OCI-LY7 (cell line): ENCODE measurements at regions not wholly inside any gene's neighbourhood (a gene's known extent, or its start where the extent isn't known, plus 50 kb on each side); places are given as distances from the start of the nearest gene placed in this dataset.

ENCODE experiments used
- BruUV-seq: library from RNA; stranded (reverse); fragments of 400-500 nt; replicated peaks from 2 replicates; lab custom pipeline; 2021; lab: Mats Ljungman, UMichigan
- CTCF ChIA-PET: fragments of 300-600 bp; sonication (Branson Sonifier 250); formaldehyde crosslinking; loops from one replicate; lab custom pipeline; 2022; ENCODE audit warnings: antibody characterized with exemption; ENCODE audit not compliant: unreplicated experiment; lab: Charles Lee
- POLR2A ChIA-PET: fragments of 300-600 bp; sonication (Branson Sonifier 250); formaldehyde crosslinking; loops from one replicate; lab custom pipeline; 2022; ENCODE audit warnings: antibody characterized with exemption; lab: Charles Lee
- DNase-seq: peaks from one replicate; pipeline ENCODE4 v3.0.0-alpha.2; 2015; ENCODE audit warnings: low spot score
- H2AFZ ChIP-seq: fragments of 200-600 bp; sonication (generic), shearing (Covaris generic); 2 replicates; pipeline ENCODE4 v1.6.1; 2014; ENCODE audit warnings: mild to moderate bottlenecking, antibody characterized with exemption, low read length, moderate library complexity
- H3K27ac ChIP-seq: fragments of 200-600 bp; sonication (generic); 2 replicates; pipeline ENCODE4 v1.5.1; 2014; ENCODE audit warnings: mixed run types, low read depth, mild to moderate bottlenecking, moderate library complexity, low read length, inconsistent platforms; ENCODE audit not compliant: poor library complexity, severe bottlenecking
- H3K36me3 ChIP-seq: fragments of 200-600 bp; sonication (generic); 2 replicates; pipeline ENCODE4 v1.6.1; 2014; ENCODE audit warnings: mild to moderate bottlenecking, antibody characterized with exemption, low read length, moderate library complexity, mixed read lengths; ENCODE audit not compliant: insufficient read depth
- H3K4me1 ChIP-seq: fragments of 200-600 bp; sonication (generic); 2 replicates; pipeline ENCODE4 v1.5.1; 2014; ENCODE audit warnings: mild to moderate bottlenecking, low read length; ENCODE audit not compliant: insufficient read depth, poor library complexity, severe bottlenecking
- H3K4me2 ChIP-seq: fragments of 200-600 bp; sonication (generic); 2 replicates; pipeline ENCODE4 v1.6.1; 2014; ENCODE audit warnings: mild to moderate bottlenecking, low read length
- H3K4me3 ChIP-seq: fragments of 200-600 bp; sonication (generic); 2 replicates; pipeline ENCODE4 v1.5.1; 2014; ENCODE audit warnings: mild to moderate bottlenecking, low read depth, low read length; ENCODE audit not compliant: poor library complexity, severe bottlenecking
- H3K79me2 ChIP-seq: fragments of 200-600 bp; sonication (generic); 2 replicates; pipeline ENCODE4 v1.6.1; 2016; ENCODE audit warnings: low read depth, mild to moderate bottlenecking, low read length, moderate library complexity, mixed read lengths; ENCODE audit not compliant: insufficient read depth
- H3K9me2 ChIP-seq: fragments of 200-600 bp; sonication (generic); 2 replicates; pipeline ENCODE4 v1.6.1; 2016; ENCODE audit warnings: mild to moderate bottlenecking, low read length, mixed read lengths; ENCODE audit not compliant: insufficient read depth
- H3K9me3 ChIP-seq: fragments of 200-600 bp; sonication (generic); 2 replicates; pipeline ENCODE4 v1.6.1; 2014; ENCODE audit warnings: mild to moderate bottlenecking, mixed run types, low read length, mixed read lengths
- H4K20me1 ChIP-seq: fragments of 200-600 bp; sonication (generic); 2 replicates; pipeline ENCODE4 v1.6.1; 2014; ENCODE audit warnings: mild to moderate bottlenecking, antibody characterized with exemption, low read length, moderate library complexity, mixed read lengths; ENCODE audit not compliant: insufficient read depth
- CTCF ChIP-seq: fragments of 200-600 bp; sonication (generic); conservative IDR thresholded peaks from 2 replicates; pipeline ENCODE4 v1.5.1; 2014; ENCODE audit warnings: mild to moderate bottlenecking, antibody characterized with exemption, low read length, moderate library complexity, mixed read lengths
- EZH2phosphoT487 ChIP-seq: fragments of 200-600 bp; sonication (generic); IDR thresholded peaks from 2 replicates; pipeline ENCODE4 v1.6.1; 2018; ENCODE audit warnings: low read depth, borderline replicate concordance, mild to moderate bottlenecking, mixed run types, antibody characterized with exemption, low read length, moderate library complexity, mixed read lengths
- intact Hi-C: fragments of 100-400 bp; cut with micrococcal nuclease; formaldehyde crosslinking; loops from one replicate; pipeline ENCODE4 v1.10.0; 2022; ENCODE audit not compliant: unreplicated experiment

GRCh38 chr13:107097916-107098315 is 530.0 kb upstream of the ARGLU1 start:
- intact Hi-C loops, result no loop called here
- ChIA-PET CTCF (no interaction called here), POLR2A (no interaction called here)
- no peaks in the 10 kb centered on the region for H3K79me2 ChIP-seq
- TF ChIP-seq EZH2phosphoT487 (no peak), CTCF (no peak)
- no peaks in the 10 kb centered on the region for H4K20me1 ChIP-seq
- no peaks in the 10 kb centered on the region for H3K9me2 ChIP-seq
- no TSS peak for BruUV-seq
- no peaks in the 10 kb centered on the region for H3K9me3 ChIP-seq
- H3K4me1 ChIP-seq, result no peaks in the 10 kb centered on the region
- no peak overlapping the region for H3K4me3 ChIP-seq
- no peak for DNase-seq
- H3K36me3 ChIP-seq, result no peaks in the 10 kb centered on the region
- H3K27ac ChIP-seq, result no peak overlapping the region
- no peak overlapping the region for H2AFZ ChIP-seq
- no peak overlapping the region for H3K4me2 ChIP-seq

- H2AFZ ChIP-seq, result no peak overlapping the region
- no peak overlapping the region for H3K4me3 ChIP-seq
- no peaks in the 10 kb centered on the region for H4K20me1 ChIP-seq
- H3K36me3 ChIP-seq, result no peaks in the 10 kb centered on the region
- TF ChIP-seq CTCF, result no peak
- TF ChIP-seq EZH2phosphoT487, result no peak
- DNase-seq, result no peak
- no peak overlapping the region for H3K4me2 ChIP-seq
- H3K4me1 ChIP-seq, result no peaks in the 10 kb centered on the region
- H3K9me3 ChIP-seq, result no peaks in the 10 kb centered on the region
- no TSS peak for BruUV-seq
- ChIA-PET CTCF (no interaction called here), POLR2A (no interaction called here)
- no peaks in the 10 kb centered on the region for H3K79me2 ChIP-seq
- intact Hi-C loops, result no loop called here
- no peaks in the 10 kb centered on the region for H3K9me2 ChIP-seq
- no peak overlapping the region for H3K27ac ChIP-seq
Measured at GRCh38 chr13:107095876-107096275, 527.9 kb upstream of the ARGLU1 start.

GRCh38 chr13:107091861-107092260 is 523.9 kb upstream of the ARGLU1 start:
- TF ChIP-seq CTCF, result no peak
- no peak for TF ChIP-seq EZH2phosphoT487
- H3K9me3 ChIP-seq, result no peaks in the 10 kb centered on the region
- no peak overlapping the region for H3K4me2 ChIP-seq
- no peak overlapping the region for H3K27ac ChIP-seq
- BruUV-seq, result no TSS peak
- no peaks in the 10 kb centered on the region for H3K9me2 ChIP-seq
- H3K36me3 ChIP-seq, result no peaks in the 10 kb centered on the region
- intact Hi-C loops, result no loop called here
- ChIA-PET CTCF (no interaction called here), POLR2A (no interaction called here)
- H3K4me3 ChIP-seq, result no peak overlapping the region
- no peaks in the 10 kb centered on the region for H3K79me2 ChIP-seq
- no peaks in the 10 kb centered on the region for H3K4me1 ChIP-seq
- no peak for DNase-seq
- H2AFZ ChIP-seq, result no peak overlapping the region
- H4K20me1 ChIP-seq, result no peaks in the 10 kb centered on the region
